HEK293 (cell line): ENCODE measurements at regions not wholly inside any gene's neighbourhood (a gene's known extent, or its start where the extent isn't known, plus 50 kb on each side); places are given as distances from the start of the nearest gene placed in this dataset.
A peak's percentile ranks its signal among the peaks of the same experiment; 100 is the strongest.

Experiments used
- CTCF ChIA-PET: fragments of 350-600 bp; formaldehyde crosslinking; extraction: SDS; loops from one replicate; lab custom pipeline; 2021; ENCODE audit warnings: antibody characterized with exemption; lab: Yijun Ruan, JAX
- POLR2A ChIA-PET: fragments of 300-600 bp; formaldehyde crosslinking; extraction: SDS; loops from one replicate; lab custom pipeline; 2020; ENCODE audit warnings: antibody characterized with exemption, inconsistent platforms; lab: Yijun Ruan, JAX
- H3K27ac ChIP-seq: fragments of 200-500 bp; sonication (Bioruptor generic); 2 replicates; pipeline ENCODE4 v1.5.1; 2014; ENCODE audit warnings: low read depth, low read length, control low read depth, inconsistent platforms; ENCODE audit errors: extremely low read depth
- H3K36me3 ChIP-seq, 2 experiments: fragments of 200-500 bp in 1 of 2; sonication (Bioruptor generic) in 1 of 2; 1 replicate in 1 of 2; 2 replicates in 1 of 2; pipeline ENCODE4 v1.5.1; 2014 to 2017; ENCODE audit warnings: inconsistent platforms in 2 of 2, low read length in 2 of 2; ENCODE audit not compliant: control insufficient read depth in 2 of 2, insufficient read depth in 1 of 2
- H3K4me1 ChIP-seq: fragments of 200-500 bp; sonication (Bioruptor generic); 2 replicates; pipeline ENCODE4 v1.5.1; 2014; ENCODE audit warnings: mild to moderate bottlenecking, low read length, inconsistent platforms; ENCODE audit not compliant: control insufficient read depth, insufficient read depth
- H3K4me3 ChIP-seq: 2 replicates; pipeline ENCODE4 v1.5.1; 2011; ENCODE audit warnings: low read depth, mild to moderate bottlenecking, control low read depth, low read length, moderate library complexity
- H3K9me3 ChIP-seq: fragments of 200-500 bp; sonication (Bioruptor generic); 2 replicates; pipeline ENCODE4 v1.5.1; 2014; ENCODE audit warnings: low read depth, low read length, inconsistent platforms; ENCODE audit not compliant: control insufficient read depth, insufficient read depth
- EGR2 ChIP-seq: fragments of 450-650 bp; formaldehyde crosslinking; IDR thresholded peaks from 2 replicates; pipeline ENCODE4 v1.5.1; 2016; ENCODE audit warnings: low read depth, missing biosample characterization, missing genetic modification characterization
- GLI4 ChIP-seq: fragments of 450-650 bp; formaldehyde crosslinking; IDR thresholded peaks from 2 replicates; pipeline ENCODE4 v1.5.1; 2016; ENCODE audit warnings: missing biosample characterization, missing genetic modification characterization
- HOXD13 ChIP-seq: sonication (generic); formaldehyde crosslinking; IDR thresholded peaks from 2 replicates; pipeline ENCODE4 v1.8.0; 2022; ENCODE audit warnings: missing genetic modification reagents, borderline replicate concordance
- KLF16 ChIP-seq: fragments of 450-650 bp; formaldehyde crosslinking; IDR thresholded peaks from 2 replicates; pipeline ENCODE4 v1.5.1; 2017; ENCODE audit warnings: missing biosample characterization, missing genetic modification characterization
- KLF17 ChIP-seq: fragments of 450-650 bp; formaldehyde crosslinking; IDR thresholded peaks from 2 replicates; pipeline ENCODE4 v1.5.1; 2016; ENCODE audit warnings: missing biosample characterization, missing genetic modification characterization
- KLF8 ChIP-seq: fragments of 450-650 bp; formaldehyde crosslinking; IDR thresholded peaks from 2 replicates; pipeline ENCODE4 v1.5.1; 2016; ENCODE audit warnings: missing biosample characterization, missing genetic modification characterization
- SCRT2 ChIP-seq: fragments of 450-650 bp; formaldehyde crosslinking; IDR thresholded peaks from 2 replicates; pipeline ENCODE4 v1.5.1; 2016; ENCODE audit warnings: missing biosample characterization, missing genetic modification characterization
- SP2 ChIP-seq: fragments of 450-650 bp; formaldehyde crosslinking; IDR thresholded peaks from 2 replicates; pipeline ENCODE4 v1.5.1; 2016; ENCODE audit warnings: missing biosample characterization, missing genetic modification characterization
- ZFP41 ChIP-seq: fragments of 450-650 bp; formaldehyde crosslinking; IDR thresholded peaks from 2 replicates; pipeline ENCODE4 v1.5.1; 2016; ENCODE audit warnings: missing biosample characterization, missing genetic modification characterization, borderline replicate concordance
- ZNF121 ChIP-seq: fragments of 450-650 bp; formaldehyde crosslinking; IDR thresholded peaks from 2 replicates; pipeline ENCODE4 v1.5.1; 2016; ENCODE audit warnings: missing biosample characterization, missing genetic modification characterization
- ZNF132 ChIP-seq: fragments of 450-650 bp; formaldehyde crosslinking; IDR thresholded peaks from 2 replicates; pipeline ENCODE4 v1.5.1; 2017; ENCODE audit warnings: missing biosample characterization, missing genetic modification characterization, borderline replicate concordance
- ZNF19 ChIP-seq: fragments of 450-650 bp; formaldehyde crosslinking; IDR thresholded peaks from 2 replicates; pipeline ENCODE4; 2016; ENCODE audit warnings: missing biosample characterization, missing genetic modification characterization, low read depth
- ZNF335 ChIP-seq: fragments of 450-650 bp; formaldehyde crosslinking; conservative IDR thresholded peaks from 2 replicates; pipeline ENCODE4 v1.5.1; 2016; ENCODE audit warnings: missing biosample characterization, missing genetic modification characterization
- ZNF510 ChIP-seq: fragments of 450-650 bp; formaldehyde crosslinking; IDR thresholded peaks from 2 replicates; pipeline ENCODE4 v1.5.1; 2018; ENCODE audit warnings: mild to moderate bottlenecking, missing genetic modification characterization, missing biosample characterization; ENCODE audit not compliant: insufficient replicate concordance
- ZNF558 ChIP-seq: fragments of 450-650 bp; formaldehyde crosslinking; IDR thresholded peaks from 2 replicates; pipeline ENCODE4 v1.5.1; 2016; ENCODE audit warnings: missing biosample characterization, missing genetic modification characterization
- ZNF561 ChIP-seq: fragments of 450-650 bp; IDR thresholded peaks from 2 replicates; pipeline ENCODE4 v1.5.1; 2018; ENCODE audit warnings: missing biosample characterization, missing genetic modification characterization, borderline replicate concordance
- ZNF626 ChIP-seq: fragments of 450-650 bp; sonication (Bioruptor Pico); formaldehyde crosslinking; IDR thresholded peaks from 2 replicates; pipeline ENCODE4 v1.5.1; 2018; ENCODE audit warnings: missing biosample characterization, missing genetic modification characterization, inconsistent platforms
- ZNF843 ChIP-seq: fragments of 450-650 bp; formaldehyde crosslinking; IDR thresholded peaks from 2 replicates; pipeline ENCODE4 v1.5.1; 2016; ENCODE audit warnings: missing biosample characterization, missing genetic modification characterization
- ZSCAN23 ChIP-seq: fragments of 450-650 bp; formaldehyde crosslinking; IDR thresholded peaks from 2 replicates; pipeline ENCODE4 v1.5.1; 2016; ENCODE audit warnings: missing biosample characterization, missing genetic modification characterization
- ZSCAN30 ChIP-seq: fragments of 450-650 bp; IDR thresholded peaks from 2 replicates; pipeline ENCODE4 v1.5.1; 2018; ENCODE audit warnings: missing biosample characterization, mild to moderate bottlenecking, missing genetic modification characterization, moderate library complexity
- TF ChIP-seq, protein P1 (sequence below): fragments of 450-650 bp; formaldehyde crosslinking; IDR thresholded peaks from 2 replicates; pipeline ENCODE4 v1.5.1; 2016; ENCODE audit warnings: missing biosample characterization, missing genetic modification characterization
- TF ChIP-seq, protein P2 (sequence below): fragments of 450-650 bp; formaldehyde crosslinking; IDR thresholded peaks from 2 replicates; pipeline ENCODE4 v1.5.1; 2016; ENCODE audit warnings: missing biosample characterization, missing genetic modification characterization
- TF ChIP-seq, protein P3 (sequence below): fragments of 450-650 bp; formaldehyde crosslinking; IDR thresholded peaks from 2 replicates; pipeline ENCODE4 v1.5.1; 2016; ENCODE audit warnings: missing biosample characterization, missing genetic modification characterization

GRCh38 chr3:43998370-43998835, 243.3 kb upstream of the TOPAZ1 start:
- ChIA-PET POLR2A (no interaction called here), CTCF (no interaction called here)
- Histone ChIP-seq H3K36me3 (no peaks in the 10 kb centered on the region), H3K4me1 (no peaks in the 10 kb centered on the region; the same call in 1 of the 2 replicates), H3K4me3 (peak overlapping the region; percentile 62; the same call in 1 of the 2 replicates), H3K27ac (no peak overlapping the region; the same call in 1 of the 2 replicates), H3K9me3 (no peaks in the 10 kb centered on the region)
- TF ChIP-seq ZNF510 (tag by site-specific recombination) (no peak), ZNF843 (tag by site-specific recombination) (no peak)
- TF ChIP-seq, all 188 proteins: peak for 0

- H3K27ac ChIP-seq, result peak overlapping the region; percentile 37; the same call in 1 of the 2 replicates
- ChIA-PET CTCF (interaction anchor here (0.6 to 1.1 kb wide), 2 partner anchors 59 to 199 kb away, joined by 3 to 4 read pairs; no protein-coding TSS in a partner anchor), POLR2A (no interaction called here)
- H3K4me1 ChIP-seq, result no peaks in the 10 kb centered on the region; the same call in 1 of the 2 replicates
- peak overlapping the region; percentile 62 for H3K4me3 ChIP-seq
- H3K9me3 ChIP-seq, result no peaks in the 10 kb centered on the region
- no peaks in the 10 kb centered on the region for H3K36me3 ChIP-seq
- TF ChIP-seq, protein P1, sequence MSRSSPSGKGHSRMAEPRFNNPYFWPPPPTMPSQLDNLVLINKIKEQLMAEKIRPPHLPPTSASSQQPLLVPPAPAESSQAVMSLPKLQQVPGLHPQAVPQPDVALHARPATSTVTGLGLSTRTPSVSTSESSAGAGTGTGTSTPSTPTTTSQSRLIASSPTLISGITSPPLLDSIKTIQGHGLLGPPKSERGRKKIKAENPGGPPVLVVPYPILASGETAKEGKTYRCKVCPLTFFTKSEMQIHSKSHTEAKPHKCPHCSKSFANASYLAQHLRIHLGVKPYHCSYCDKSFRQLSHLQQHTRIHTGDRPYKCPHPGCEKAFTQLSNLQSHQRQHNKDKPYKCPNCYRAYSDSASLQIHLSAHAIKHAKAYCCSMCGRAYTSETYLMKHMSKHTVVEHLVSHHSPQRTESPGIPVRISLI (tag by site-specific recombination), result no peak
- no peak for TF ChIP-seq ZNF626 (tag by site-specific recombination)
- no peak for TF ChIP-seq ZNF132 (tag by site-specific recombination)
- peak; percentile 82; the same call in 1 of the 2 replicates for TF ChIP-seq ZNF561 (tag by site-specific recombination)
- TF ChIP-seq, protein P2, sequence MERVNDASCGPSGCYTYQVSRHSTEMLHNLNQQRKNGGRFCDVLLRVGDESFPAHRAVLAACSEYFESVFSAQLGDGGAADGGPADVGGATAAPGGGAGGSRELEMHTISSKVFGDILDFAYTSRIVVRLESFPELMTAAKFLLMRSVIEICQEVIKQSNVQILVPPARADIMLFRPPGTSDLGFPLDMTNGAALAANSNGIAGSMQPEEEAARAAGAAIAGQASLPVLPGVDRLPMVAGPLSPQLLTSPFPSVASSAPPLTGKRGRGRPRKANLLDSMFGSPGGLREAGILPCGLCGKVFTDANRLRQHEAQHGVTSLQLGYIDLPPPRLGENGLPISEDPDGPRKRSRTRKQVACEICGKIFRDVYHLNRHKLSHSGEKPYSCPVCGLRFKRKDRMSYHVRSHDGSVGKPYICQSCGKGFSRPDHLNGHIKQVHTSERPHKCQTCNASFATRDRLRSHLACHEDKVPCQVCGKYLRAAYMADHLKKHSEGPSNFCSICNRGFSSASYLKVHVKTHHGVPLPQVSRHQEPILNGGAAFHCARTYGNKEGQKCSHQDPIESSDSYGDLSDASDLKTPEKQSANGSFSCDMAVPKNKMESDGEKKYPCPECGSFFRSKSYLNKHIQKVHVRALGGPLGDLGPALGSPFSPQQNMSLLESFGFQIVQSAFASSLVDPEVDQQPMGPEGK (tag by site-specific recombination), result peak; percentile 40; the same call in 1 of the 2 replicates
- TF ChIP-seq ZNF19, result no peak
- no peak for TF ChIP-seq ZNF121 (tag by site-specific recombination)
- TF ChIP-seq KLF17 (tag by site-specific recombination), result 0 out of 2 replicates have a peak, but pooled peaks have one; percentile 18
- TF ChIP-seq EGR2 (tag by site-specific recombination), result peak; percentile 40; the same call in 1 of the 2 replicates
- TF ChIP-seq HOXD13 (CRISPR knock-in tag), result no peak
- peak; percentile 59 for TF ChIP-seq SP2
- no peak for TF ChIP-seq GLI4 (tag by site-specific recombination)
- no peak for TF ChIP-seq ZFP41 (tag by site-specific recombination)
- TF ChIP-seq ZNF558 (tag by site-specific recombination), result no peak
- peak; percentile 74; the same call in 1 of the 2 replicates for TF ChIP-seq KLF8
- peak; percentile 34; the same call in 1 of the 2 replicates for TF ChIP-seq KLF16 (tag by site-specific recombination)
- no peak for TF ChIP-seq ZSCAN23
- TF ChIP-seq ZSCAN30 (tag by site-specific recombination), result peak; percentile 82
- TF ChIP-seq, protein P3, sequence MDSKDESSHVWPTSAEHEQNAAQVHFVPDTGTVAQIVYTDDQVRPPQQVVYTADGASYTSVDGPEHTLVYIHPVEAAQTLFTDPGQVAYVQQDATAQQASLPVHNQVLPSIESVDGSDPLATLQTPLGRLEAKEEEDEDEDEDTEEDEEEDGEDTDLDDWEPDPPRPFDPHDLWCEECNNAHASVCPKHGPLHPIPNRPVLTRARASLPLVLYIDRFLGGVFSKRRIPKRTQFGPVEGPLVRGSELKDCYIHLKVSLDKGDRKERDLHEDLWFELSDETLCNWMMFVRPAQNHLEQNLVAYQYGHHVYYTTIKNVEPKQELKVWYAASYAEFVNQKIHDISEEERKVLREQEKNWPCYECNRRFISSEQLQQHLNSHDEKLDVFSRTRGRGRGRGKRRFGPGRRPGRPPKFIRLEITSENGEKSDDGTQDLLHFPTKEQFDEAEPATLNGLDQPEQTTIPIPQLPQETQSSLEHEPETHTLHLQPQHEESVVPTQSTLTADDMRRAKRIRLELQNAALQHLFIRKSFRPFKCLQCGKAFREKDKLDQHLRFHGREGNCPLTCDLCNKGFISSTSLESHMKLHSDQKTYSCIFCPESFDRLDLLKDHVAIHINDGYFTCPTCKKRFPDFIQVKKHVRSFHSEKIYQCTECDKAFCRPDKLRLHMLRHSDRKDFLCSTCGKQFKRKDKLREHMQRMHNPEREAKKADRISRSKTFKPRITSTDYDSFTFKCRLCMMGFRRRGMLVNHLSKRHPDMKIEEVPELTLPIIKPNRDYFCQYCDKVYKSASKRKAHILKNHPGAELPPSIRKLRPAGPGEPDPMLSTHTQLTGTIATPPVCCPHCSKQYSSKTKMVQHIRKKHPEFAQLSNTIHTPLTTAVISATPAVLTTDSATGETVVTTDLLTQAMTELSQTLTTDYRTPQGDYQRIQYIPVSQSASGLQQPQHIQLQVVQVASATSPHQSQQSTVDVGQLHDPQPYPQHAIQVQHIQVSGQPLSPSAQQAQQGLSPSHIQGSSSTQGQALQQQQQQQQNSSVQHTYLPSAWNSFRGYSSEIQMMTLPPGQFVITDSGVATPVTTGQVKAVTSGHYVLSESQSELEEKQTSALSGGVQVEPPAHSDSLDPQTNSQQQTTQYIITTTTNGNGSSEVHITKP (tag by site-specific recombination), result peak; percentile 93
- TF ChIP-seq SCRT2 (tag by site-specific recombination), result no peak
- peak; percentile 72 for TF ChIP-seq ZNF335
These were observed 242.6 kb upstream of the TOPAZ1 start for GRCh38 chr3:43998836-43999727.
